ENCODE measurements at regions not wholly inside any gene's neighbourhood (a gene's known extent, or its start where the extent isn't known, plus 50 kb on each side); places are given as distances from the start of the nearest gene placed in this dataset.

GRCh38 chr12:13311551-13311950 lies 115.0 kb downstream of the EMP1 start:
- intact Hi-C loops (cut with DNase I), result no loop called here

GRCh38 chr12:13307143-13307816 lies 110.8 kb downstream of the EMP1 start:
- H3K27me3 ChIP-seq (ENCODE audit: insufficient read depth in 3 of 3, low read length in 2 of 3), result peaks cover 0 to 1% (median 0%) of the 10 kb centered on the region in 3 donors
- no peaks in the 10 kb centered on the region for H3K9me3 ChIP-seq
- DNase-seq (no peak), ATAC-seq (no peak)
- H3K4me3 ChIP-seq, result no peak overlapping the region
- no peak for TF ChIP-seq CTCF (IDR thresholded peaks at IDR 0.05)
- no peaks in the 10 kb centered on the region for H3K36me3 ChIP-seq (ENCODE audit: insufficient read depth in 1 of 2, low read depth in 1 of 2)
- H3K4me1 ChIP-seq, result no peaks in the 10 kb centered on the region
- WGBS, 3 donors, result 40 to 57% (median 44%) methylated on average over 4 of the region's 4 CpGs
- intact Hi-C loops (cut with DNase I), result no loop called here
- H3K27ac ChIP-seq, result no peak overlapping the region

More at GRCh38 chr12:13311551-13311950, 115.0 kb downstream of the EMP1 start:
- WGBS, 3 donors, result 61 to 68% (median 61%) methylated on average over 4 of the region's 4 CpGs
- ATAC-seq (no peak), DNase-seq (no peak)
- peaks cover 0 to 1% (median 0%) of the 10 kb centered on the region in 3 donors for H3K27me3 ChIP-seq (ENCODE audit: insufficient read depth in 3 of 3, low read length in 2 of 3)
- no peak overlapping the region for H3K4me3 ChIP-seq
- no peak for TF ChIP-seq CTCF (IDR thresholded peaks at IDR 0.05)
- H3K36me3 ChIP-seq (ENCODE audit: insufficient read depth in 1 of 2, low read depth in 1 of 2), result no peaks in the 10 kb centered on the region
- H3K4me1 ChIP-seq, result no peaks in the 10 kb centered on the region
- no peak overlapping the region for H3K27ac ChIP-seq
- peaks cover 2% of the 10 kb centered on the region for H3K9me3 ChIP-seq

- ATAC-seq, result no peak
- H3K36me3 ChIP-seq (ENCODE audit: insufficient read depth in 1 of 2, low read depth in 1 of 2), result no peaks in the 10 kb centered on the region
- no peak overlapping the region for H3K27ac ChIP-seq
- peaks cover 0 to 1% (median 0%) of the 10 kb centered on the region in 3 donors for H3K27me3 ChIP-seq (ENCODE audit: insufficient read depth in 3 of 3, low read length in 2 of 3)
- H3K4me1 ChIP-seq, result no peaks in the 10 kb centered on the region
- no peak overlapping the region for H3K4me3 ChIP-seq
- DNase-seq, result no peak
- H3K9me3 ChIP-seq, result no peaks in the 10 kb centered on the region
- TF ChIP-seq CTCF (IDR thresholded peaks at IDR 0.05), result no peak
- 69 to 91% (median 88%) methylated on average over 2 of the region's 2 CpGs for WGBS, 3 donors
- intact Hi-C loops (cut with DNase I), result no loop called here
These were observed 108.4 kb downstream of the EMP1 start for GRCh38 chr12:13304924-13305323.

GRCh38 chr12:13299457-13299856 lies 102.9 kb downstream of the EMP1 start:
- ATAC-seq, result no peak
- H3K9me3 ChIP-seq, result no peaks in the 10 kb centered on the region
- TF ChIP-seq CTCF (IDR thresholded peaks at IDR 0.05), result no peak
- no peak overlapping the region for H3K27ac ChIP-seq
- H3K4me3 ChIP-seq, result no peak overlapping the region
- intact Hi-C loops (cut with DNase I), result no loop called here
- no peaks in the 10 kb centered on the region for H3K27me3 ChIP-seq (ENCODE audit: insufficient read depth in 3 of 3, low read length in 2 of 3)
- WGBS, 3 donors, result 43 to 60% (median 51%) methylated on average over 1 of the region's 1 CpG
- DNase-seq, result no peak
- no peaks in the 10 kb centered on the region for H3K4me1 ChIP-seq
- no peaks in the 10 kb centered on the region for H3K36me3 ChIP-seq (ENCODE audit: insufficient read depth in 1 of 2, low read depth in 1 of 2)

GRCh38 chr12:13293096-13293495 lies 96.6 kb downstream of the EMP1 start:
- Histone ChIP-seq H3K36me3 (ENCODE audit: insufficient read depth in 1 of 2, low read depth in 1 of 2) (no peaks in the 10 kb centered on the region), H3K4me3 (no peak overlapping the region), H3K27me3 (ENCODE audit: insufficient read depth in 3 of 3, low read length in 2 of 3) (no peaks in the 10 kb centered on the region), H3K27ac (no peak overlapping the region), H3K9me3 (no peaks in the 10 kb centered on the region), H3K4me1 (no peaks in the 10 kb centered on the region)
- intact Hi-C loops (cut with DNase I), result no loop called here
- DNase-seq, result no peak
- TF ChIP-seq CTCF (IDR thresholded peaks at IDR 0.05), result no peak
- 48 to 66% (median 59%) methylated on average over 4 of the region's 4 CpGs for WGBS, 3 donors
- ATAC-seq, result no peak
